GM19324 (cell line): ENCODE measurements at regions not wholly inside any gene's neighbourhood (a gene's known extent, or its start where the extent isn't known, plus 50 kb on each side); places are given as distances from the start of the nearest gene placed in this dataset.
"Not testable (repeated sequence)": the region's sequence is repeated elsewhere in the genome, so short reads cannot be mapped to it uniquely, and the experiment has no call there.

Experiments
- ATAC-seq: cut with Tn5 transposase; IDR thresholded peaks from one replicate; pipeline ENCODE4 v1.9.1; 2021; ENCODE audit warnings: mild to moderate bottlenecking, moderate library complexity; ENCODE audit not compliant: unreplicated experiment, low FRiP score

DNA sequence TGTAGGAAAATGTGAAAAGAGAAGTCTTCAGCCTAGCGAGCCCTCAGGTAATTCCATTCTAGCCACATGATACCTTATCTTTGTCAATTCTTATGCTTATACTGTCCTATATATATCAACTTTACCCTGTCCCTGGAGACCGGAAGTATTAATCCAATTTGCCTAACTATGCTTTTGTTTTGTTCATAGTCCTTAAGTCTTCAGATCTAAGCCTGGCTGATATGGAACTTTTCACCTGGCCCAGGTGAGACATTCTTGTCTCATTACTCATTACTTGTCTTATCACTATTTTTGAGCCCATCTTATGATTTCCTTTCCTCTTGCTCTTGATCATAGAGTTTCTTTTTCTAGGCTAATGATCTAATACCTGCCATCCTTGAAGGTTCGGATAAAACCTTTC is 194.1 kb upstream of the FANCL start:
- ATAC-seq, result no peak

DNA sequence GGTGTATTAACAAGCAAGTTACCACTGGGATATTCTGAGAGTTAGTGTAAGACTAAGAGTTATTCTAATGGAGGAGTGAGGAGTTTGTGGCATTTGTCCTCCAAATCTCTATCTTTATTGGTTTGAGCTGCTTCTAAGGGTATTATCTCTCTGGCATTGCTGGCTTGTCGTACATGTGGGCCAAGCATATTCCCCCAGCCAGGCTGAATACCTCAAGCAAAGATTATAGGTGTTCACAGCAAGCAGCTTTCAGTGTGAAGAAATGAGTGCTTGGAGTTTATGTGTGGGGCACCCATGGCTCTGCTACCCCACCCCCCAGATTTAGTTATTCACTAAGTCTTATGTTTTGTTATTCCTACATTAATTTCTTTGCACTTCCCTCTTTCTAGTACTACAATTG is 193.6 kb upstream of the FANCL start:
- ATAC-seq, result no peak

GRCh38 chr2:58432491-58433170 is 191.5 kb upstream of the FANCL start:
- ATAC-seq, result no peak

DNA sequence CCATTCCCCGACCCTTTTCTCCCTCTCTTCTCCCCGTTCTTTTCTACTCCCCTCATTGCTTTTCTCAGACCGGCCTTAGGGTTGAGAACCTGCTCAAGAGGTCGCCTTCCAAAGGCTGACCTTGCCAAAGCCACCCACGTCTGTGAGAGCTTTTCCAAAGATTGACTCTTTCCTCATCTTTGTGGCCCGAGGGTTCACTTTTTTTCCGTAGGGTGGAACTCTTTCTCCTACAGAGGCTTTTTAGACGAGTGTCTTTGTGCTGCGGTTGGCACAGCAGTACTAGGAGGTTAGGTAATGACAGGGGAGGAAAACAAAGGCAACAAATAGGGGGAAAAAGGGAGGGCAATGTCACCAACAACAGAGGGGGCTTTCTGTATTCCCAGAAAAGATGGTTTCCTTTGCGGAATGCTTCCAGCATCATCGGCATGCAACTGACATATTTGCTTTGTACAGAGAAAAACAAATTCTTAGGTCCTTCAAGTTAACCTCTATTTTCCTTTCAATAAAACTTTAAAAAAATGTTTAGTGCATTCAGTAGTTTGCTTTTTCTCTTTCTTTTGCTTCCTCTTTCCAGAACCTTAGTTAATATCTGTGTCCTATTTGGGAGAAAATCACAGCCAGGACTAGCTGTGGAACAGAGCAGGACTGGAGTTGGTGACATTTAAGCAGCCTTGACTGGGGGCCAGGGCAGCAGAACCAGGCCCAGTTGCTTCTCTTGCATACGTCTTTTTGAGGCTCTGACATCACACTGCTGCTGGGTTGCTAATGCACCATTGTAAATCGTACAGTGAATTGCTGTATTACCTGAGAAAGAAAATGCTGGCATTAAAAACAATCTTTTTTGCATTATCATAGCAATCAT is 188.1 kb upstream of the FANCL start:
- no peak for ATAC-seq

GRCh38 chr2:58428096-58429013 is 187.2 kb upstream of the FANCL start:
- no peak for ATAC-seq

DNA sequence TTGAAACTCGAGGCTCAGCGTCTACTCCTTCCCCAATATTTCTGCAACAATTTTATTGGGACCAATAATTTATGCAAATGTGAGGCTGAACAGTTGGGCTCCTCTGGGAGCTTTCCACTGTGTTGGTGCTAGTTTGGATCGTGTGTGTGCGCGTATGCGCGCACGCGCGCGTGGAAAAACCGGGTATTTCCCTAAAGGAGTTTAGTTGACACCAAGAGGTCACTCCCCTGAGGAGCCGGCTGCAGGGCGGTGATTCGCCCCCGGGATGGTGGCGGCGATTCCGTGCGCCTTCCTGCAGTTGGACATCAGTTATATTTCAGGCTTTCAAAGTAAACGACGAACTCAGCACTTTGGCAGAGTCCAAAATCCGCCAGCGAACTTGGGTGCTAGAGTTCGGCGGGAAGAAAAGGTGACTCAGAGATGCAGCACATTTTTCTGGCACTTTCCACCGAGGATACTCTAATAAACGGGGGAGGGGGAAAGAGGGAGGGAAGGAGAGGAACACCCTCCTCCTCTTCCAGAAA is 186.5 kb upstream of the FANCL start:
- ATAC-seq, result no peak

DNA sequence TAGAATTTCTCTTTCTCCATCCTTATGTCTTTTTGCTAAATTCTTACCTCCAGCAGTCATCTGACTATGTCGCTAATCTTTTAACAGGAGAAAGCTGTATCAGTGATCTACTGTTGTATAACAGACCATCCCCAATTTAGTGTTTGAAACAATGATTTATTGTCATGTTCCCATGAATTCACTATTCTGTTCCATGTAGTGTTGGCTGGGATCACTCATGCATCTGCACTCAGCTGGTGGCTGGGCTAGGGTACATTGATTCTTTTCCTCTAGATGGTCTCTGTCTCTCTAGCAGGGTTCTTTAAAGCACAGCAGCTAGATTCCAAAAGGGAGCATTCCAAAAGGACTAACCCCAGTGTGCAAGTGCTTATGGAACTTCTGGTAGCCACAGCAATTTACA is 184.2 kb upstream of the FANCL start:
- no peak for ATAC-seq

DNA sequence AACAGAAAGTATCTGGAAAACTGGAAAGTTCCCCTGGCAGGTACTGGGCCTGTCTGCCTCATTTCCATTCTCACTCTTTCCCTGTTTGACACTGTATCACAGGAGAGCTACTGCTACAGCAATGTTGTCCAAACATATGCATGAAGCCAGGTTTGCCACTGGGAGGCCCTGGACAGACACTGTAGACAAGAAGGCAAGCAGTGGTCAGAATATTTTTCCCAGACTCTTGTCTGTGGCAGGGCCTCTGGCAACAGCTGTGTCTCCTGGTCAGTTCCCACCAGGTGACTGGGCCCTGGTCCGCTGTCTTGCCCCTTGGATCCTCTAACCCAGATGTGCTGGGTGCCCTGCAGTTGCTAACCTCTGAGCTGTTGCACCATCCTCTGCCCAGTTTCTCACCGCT is 178.9 kb upstream of the FANCL start:
- ATAC-seq, result no peak

- ATAC-seq, result no peak
Measured at GRCh38 chr2:58416696-58417095, 175.6 kb upstream of the FANCL start.

DNA sequence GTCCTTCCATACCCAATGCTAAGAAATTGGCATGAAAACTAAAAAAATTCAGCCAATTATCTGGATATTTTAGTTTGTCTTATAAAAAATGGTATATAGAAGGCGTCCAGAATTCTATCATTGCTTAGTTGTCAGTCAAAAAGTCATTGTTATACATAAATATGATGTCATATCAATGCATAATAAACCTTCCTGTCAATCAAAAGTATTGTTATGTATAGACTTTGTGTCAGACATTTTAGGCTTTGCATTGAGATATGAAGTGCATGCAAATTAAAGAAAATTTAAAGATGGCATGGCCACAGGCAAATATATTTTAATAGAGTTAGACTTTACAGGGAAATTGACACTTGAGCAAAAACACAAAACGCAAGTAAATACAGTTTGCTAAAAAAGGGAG is 173.4 kb upstream of the FANCL start:
- ATAC-seq, result no peak

DNA sequence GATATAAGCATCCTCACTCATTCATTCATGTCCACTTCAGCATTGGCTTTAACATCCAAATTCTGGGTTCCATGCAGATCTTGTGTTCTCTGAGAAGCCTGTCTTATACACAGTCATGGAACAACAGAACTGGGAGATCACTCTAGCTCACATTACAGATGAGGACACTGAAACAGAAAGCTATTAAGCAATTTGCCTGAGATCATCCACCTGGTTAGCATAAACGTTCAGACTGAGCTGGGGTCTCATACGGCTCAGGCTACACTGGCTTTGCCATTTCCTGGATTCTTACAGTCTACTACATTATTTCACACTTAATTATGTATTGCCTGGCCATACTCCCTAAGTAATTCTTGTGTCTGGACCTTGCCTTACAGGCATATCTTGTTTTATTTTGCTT is 169.4 kb upstream of the FANCL start:
- ATAC-seq, result no peak

DNA sequence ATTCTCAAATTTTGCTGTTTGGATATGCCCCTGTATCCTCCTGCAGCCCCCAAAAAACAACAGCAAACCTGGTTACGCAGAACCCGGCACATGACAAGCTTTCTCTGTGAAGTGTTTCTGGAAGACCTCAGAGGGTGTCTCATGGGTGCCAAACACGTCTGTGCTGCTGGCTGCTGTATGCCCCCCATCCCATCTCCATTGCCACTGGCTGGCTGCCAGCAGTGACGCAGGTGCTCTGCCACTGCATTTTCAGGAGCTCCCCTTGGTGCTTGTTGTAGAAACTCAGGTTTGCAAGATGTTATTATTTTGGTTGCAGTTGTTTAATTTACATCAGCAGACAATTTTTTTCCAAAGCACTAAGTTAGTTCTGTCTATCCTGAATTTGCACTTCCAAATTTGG is 166.4 kb upstream of the FANCL start:
- ATAC-seq, result no peak

- no peak for ATAC-seq
Measured at GRCh38 chr2:58405341-58405740, 164.2 kb upstream of the FANCL start.

DNA sequence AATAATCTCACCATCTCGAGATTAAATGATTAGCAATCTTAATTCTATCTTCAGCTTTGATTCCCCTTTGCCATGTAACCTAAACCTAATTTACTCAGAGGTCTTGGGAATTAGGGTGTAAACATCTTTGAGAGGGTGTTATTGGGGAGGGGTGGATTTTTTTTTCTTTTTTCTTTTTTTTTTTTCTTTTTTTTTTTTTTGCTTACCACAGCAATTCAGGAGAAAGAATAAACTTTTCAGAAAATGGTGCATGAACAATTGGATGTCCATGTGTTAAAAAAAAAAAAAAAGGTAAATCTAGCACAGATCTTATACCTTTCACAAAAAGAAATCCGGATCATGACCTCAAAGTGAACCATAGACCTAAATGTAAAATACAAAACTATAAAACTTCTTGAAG is 160.8 kb upstream of the FANCL start:
- no peak for ATAC-seq

DNA sequence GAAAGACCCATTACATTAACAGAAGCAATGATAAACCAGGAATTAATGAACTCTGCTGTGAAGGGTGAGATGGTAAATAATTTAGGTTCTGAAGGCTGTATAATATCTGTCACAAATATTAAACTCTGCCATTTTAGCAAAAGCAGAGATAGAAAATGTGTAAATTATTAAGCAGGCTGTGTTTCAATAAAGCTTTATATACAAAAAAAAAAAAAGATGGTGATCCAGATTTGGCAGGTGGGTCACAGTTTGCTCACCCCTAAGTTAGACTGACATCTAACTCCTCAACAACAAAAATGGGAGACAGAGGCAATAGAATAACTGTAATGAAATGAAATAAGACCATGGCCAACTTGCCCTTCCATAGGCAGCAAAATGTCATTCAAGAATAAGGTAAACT is 157.3 kb upstream of the FANCL start:
- no peak for ATAC-seq

DNA sequence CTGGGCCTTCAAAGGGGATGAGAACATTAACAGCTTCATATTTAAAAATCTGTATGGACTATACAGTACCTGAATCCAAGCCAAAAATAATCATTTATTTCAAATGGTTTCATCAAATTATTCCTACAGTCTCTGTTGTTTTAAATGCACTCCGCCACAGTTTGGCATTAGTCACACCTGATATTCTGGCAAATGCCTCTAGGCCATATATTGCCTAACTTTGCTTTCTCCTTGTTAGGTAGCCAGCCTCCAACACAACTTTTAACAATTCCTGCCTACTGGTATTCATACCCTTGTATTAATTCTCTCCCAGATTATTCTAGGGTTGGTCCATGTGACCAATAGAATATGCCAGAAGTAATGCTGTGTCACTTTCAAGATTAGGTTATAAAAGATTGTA is 146.6 kb upstream of the FANCL start:
- ATAC-seq, result no peak

DNA sequence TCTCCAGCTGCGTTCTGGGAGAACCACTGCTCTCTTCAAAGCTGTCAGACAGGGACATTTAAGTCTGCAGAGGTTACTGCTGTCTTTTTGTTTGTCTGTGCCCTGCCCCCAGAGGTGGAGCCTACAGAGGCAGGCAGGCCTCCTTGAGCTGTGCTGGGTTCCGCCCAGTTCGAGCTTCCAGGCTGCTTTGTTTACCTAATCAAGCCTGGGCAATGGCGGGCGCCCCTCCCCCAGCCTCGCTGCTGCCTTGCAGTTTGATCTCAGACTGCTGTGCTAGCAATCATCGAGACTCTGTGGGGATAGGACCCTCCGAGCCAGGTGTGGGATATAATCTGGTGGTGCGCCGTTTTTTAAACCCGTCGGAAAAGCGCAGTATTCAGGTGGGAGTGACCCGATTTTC is 145.8 kb upstream of the FANCL start:
- not testable (repeated sequence) for ATAC-seq

GRCh38 chr2:58378152-58378551 is 137.0 kb upstream of the FANCL start:
- ATAC-seq, result no peak

DNA sequence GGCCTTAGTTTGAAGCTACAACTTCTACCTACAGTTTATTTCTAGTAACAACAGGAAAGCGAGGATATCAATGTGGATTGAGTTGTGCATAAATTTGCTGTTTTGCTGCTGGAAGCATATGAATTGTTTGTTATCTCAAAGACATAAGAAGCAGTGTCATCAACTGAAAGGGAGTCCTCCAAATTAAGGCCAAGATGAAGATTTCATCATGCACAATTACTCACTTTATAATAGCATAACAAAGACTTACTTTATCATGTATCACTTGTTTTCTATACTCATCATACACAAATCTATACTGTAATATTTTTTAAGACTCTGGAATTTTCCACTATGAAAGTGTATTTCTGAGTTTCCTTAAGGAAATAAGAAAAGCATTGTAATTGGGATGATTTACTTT is 136.1 kb upstream of the FANCL start:
- no peak for ATAC-seq

DNA sequence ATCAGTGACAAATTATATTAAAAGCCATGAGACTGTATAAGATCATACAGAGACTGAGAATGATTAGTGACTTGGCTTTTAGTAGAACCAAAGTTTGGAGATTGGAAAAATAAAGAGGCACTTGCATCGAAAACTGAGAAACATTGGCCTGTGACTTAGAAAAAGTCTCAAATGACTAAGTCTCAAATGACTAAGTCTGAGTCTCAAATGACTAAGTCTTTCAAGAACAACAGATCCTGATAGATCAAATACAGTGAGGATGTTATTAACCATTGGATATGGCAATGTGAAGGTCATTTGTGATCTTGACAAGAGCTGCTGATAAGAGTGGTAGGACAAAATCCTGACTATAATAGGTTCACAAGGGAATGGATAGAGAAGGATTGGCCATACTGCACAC is 135.5 kb upstream of the FANCL start:
- no peak for ATAC-seq

DNA sequence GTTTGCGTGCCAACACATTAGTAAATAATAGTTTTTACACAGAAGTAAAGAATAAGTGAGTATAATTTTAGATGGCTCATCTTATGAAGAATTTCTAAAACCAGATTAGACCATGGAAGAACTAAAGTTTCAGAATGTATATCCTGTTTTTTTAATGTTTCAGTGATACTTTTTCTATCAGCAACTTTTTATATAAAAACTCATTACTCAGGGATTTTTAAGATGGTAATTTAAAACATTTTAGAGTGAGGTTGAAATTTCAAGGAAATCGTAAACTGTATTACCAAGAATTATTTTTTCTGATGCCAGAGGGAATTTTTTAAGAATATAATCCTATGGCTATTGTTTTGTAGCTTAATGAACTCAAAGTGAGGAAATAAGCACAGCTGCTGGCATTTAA is 128.5 kb upstream of the FANCL start:
- ATAC-seq, result no peak
